WTC11 (cell line): ENCODE measurements at regions not wholly inside any gene's neighbourhood (a gene's known extent, or its start where the extent isn't known, plus 50 kb on each side); places are given as distances from the start of the nearest gene placed in this dataset.

Source experiments
- ATAC-seq: fragments of 200-7000 bp; cut with Tn5 transposase; 2 replicates; pipeline ENCODE4 v1.10.0; 2021; ENCODE audit warnings: mild to moderate bottlenecking, moderate library complexity
- CTCF ChIA-PET: fragments of 300-600 bp; sonication (Branson Sonifier 250); formaldehyde crosslinking; loops from one replicate; lab custom pipeline; 2021; ENCODE audit warnings: antibody characterized with exemption; lab: Charles Lee
- POLR2A ChIA-PET: fragments of 350-600 bp; sonication (Branson Sonifier 250); formaldehyde crosslinking; loops from one replicate; lab custom pipeline; 2021; ENCODE audit warnings: antibody characterized with exemption; lab: Charles Lee
- DNase-seq: peaks from one replicate; pipeline ENCODE4 v3.0.0; 2021; ENCODE audit warnings: low spot score
- H3K27ac Mint-ChIP-seq: 2 replicates; pipeline ENCODE4 v1.8.0; 2021; ENCODE audit warnings: mixed read lengths
- H3K27me3 Mint-ChIP-seq: 2 replicates; pipeline ENCODE4 v1.8.0; 2021; ENCODE audit warnings: low read depth, mild to moderate bottlenecking, moderate library complexity, mixed read lengths
- H3K36me3 Mint-ChIP-seq: 2 replicates; pipeline ENCODE4 v1.8.0; 2021; ENCODE audit warnings: mixed read lengths
- H3K4me1 Mint-ChIP-seq: 2 replicates; pipeline ENCODE4 v1.8.0; 2022; ENCODE audit warnings: mixed read lengths
- H3K4me3 Mint-ChIP-seq: 2 replicates; pipeline ENCODE4 v1.8.0; 2021; ENCODE audit warnings: mild to moderate bottlenecking, moderate library complexity, mixed read lengths
- H3K9me3 Mint-ChIP-seq: 2 replicates; pipeline ENCODE4 v1.8.0; 2021; ENCODE audit warnings: mixed read lengths
- ELF4 ChIP-seq: sonication (generic); formaldehyde crosslinking; IDR thresholded peaks from 2 replicates; pipeline ENCODE4 v1.8.1; 2022; ENCODE audit warnings: low read depth, mild to moderate bottlenecking, moderate library complexity, missing genetic modification reagents
- GABPB1 ChIP-seq: sonication (generic); formaldehyde crosslinking; IDR thresholded peaks from 2 replicates; pipeline ENCODE4 v1.8.1; 2023; ENCODE audit warnings: mild to moderate bottlenecking, missing genetic modification reagents
- MXD4 ChIP-seq: fragments of 250-450 bp; sonication (Bioruptor Pico); IDR thresholded peaks from 2 replicates; pipeline ENCODE4 v1.8.0; 2021; ENCODE audit warnings: mild to moderate bottlenecking, moderate library complexity, borderline replicate concordance
- MYBL2 ChIP-seq: sonication (generic); formaldehyde crosslinking; IDR thresholded peaks from 2 replicates; pipeline ENCODE4 v1.8.1; 2023; ENCODE audit warnings: mild to moderate bottlenecking, moderate library complexity, missing genetic modification reagents
- NFATC4 ChIP-seq: fragments of 250-450 bp; sonication (Bioruptor Pico); IDR thresholded peaks from 2 replicates; pipeline ENCODE4 v1.9.0; 2021; ENCODE audit warnings: mild to moderate bottlenecking
- NFYB ChIP-seq: sonication (generic); formaldehyde crosslinking; conservative IDR thresholded peaks from 2 replicates; pipeline ENCODE4 v1.8.0; 2022; ENCODE audit warnings: low read depth, missing genetic modification reagents
- NR1H2 ChIP-seq: sonication (generic); formaldehyde crosslinking; IDR thresholded peaks from 2 replicates; pipeline ENCODE4 v1.9.0; 2021; ENCODE audit warnings: mild to moderate bottlenecking, moderate library complexity, missing genetic modification reagents
- SMAD4 ChIP-seq: sonication (generic); formaldehyde crosslinking; IDR thresholded peaks from 2 replicates; pipeline ENCODE4 v1.8.0; 2022; ENCODE audit warnings: mild to moderate bottlenecking, missing genetic modification reagents
- SP1 ChIP-seq: sonication (generic); formaldehyde crosslinking; conservative IDR thresholded peaks from 2 replicates; pipeline ENCODE4 v1.8.1; 2022; ENCODE audit warnings: missing genetic modification reagents
- TEAD1 ChIP-seq: sonication (generic); formaldehyde crosslinking; IDR thresholded peaks from 2 replicates; pipeline ENCODE4 v1.8.0; 2022; ENCODE audit warnings: mild to moderate bottlenecking, missing genetic modification reagents
- TP53 ChIP-seq: sonication (generic); formaldehyde crosslinking; IDR thresholded peaks from 2 replicates; pipeline ENCODE4 v1.8.1; 2023; ENCODE audit warnings: mild to moderate bottlenecking, missing genetic modification reagents
- ZBTB21 ChIP-seq: sonication (generic); formaldehyde crosslinking; IDR thresholded peaks from 2 replicates; pipeline ENCODE4 v1.8.1; 2023; ENCODE audit warnings: mild to moderate bottlenecking, missing genetic modification reagents, borderline replicate concordance
- ZNF263 ChIP-seq: sonication (generic); formaldehyde crosslinking; IDR thresholded peaks from 2 replicates; pipeline ENCODE4 v1.8.1; 2022; ENCODE audit warnings: low read depth, mild to moderate bottlenecking, moderate library complexity, missing genetic modification reagents
- TF ChIP-seq, protein P1 (sequence below): fragments of 250-450 bp; sonication (Bioruptor Pico); IDR thresholded peaks from 2 replicates; pipeline ENCODE4 v1.9.0; 2021; ENCODE audit warnings: mild to moderate bottlenecking
- TF ChIP-seq, protein P2 (sequence below): sonication (generic); formaldehyde crosslinking; IDR thresholded peaks from 2 replicates; pipeline ENCODE4 v1.8.1; 2023; ENCODE audit warnings: mild to moderate bottlenecking, missing genetic modification reagents, moderate library complexity
- TF ChIP-seq, protein P3 (sequence below): sonication (generic); formaldehyde crosslinking; IDR thresholded peaks from 2 replicates; pipeline ENCODE4 v1.8.1; 2022; ENCODE audit warnings: mild to moderate bottlenecking, missing genetic modification reagents, moderate library complexity, borderline replicate concordance
- TF ChIP-seq, protein P4 (sequence below): sonication (generic); formaldehyde crosslinking; IDR thresholded peaks from 2 replicates; pipeline ENCODE4 v1.8.1; 2023; ENCODE audit warnings: mild to moderate bottlenecking, missing genetic modification reagents
- TF ChIP-seq, protein P5 (sequence below): fragments of 250-450 bp; sonication (Bioruptor Pico); IDR thresholded peaks from 2 replicates; pipeline ENCODE4 v2.1.2; 2022; ENCODE audit warnings: mild to moderate bottlenecking, moderate library complexity
- TF ChIP-seq, protein P6 (sequence below): sonication (generic); formaldehyde crosslinking; IDR thresholded peaks from 2 replicates; pipeline ENCODE4 v1.8.1; 2023; ENCODE audit warnings: mild to moderate bottlenecking, missing genetic modification reagents

DNA sequence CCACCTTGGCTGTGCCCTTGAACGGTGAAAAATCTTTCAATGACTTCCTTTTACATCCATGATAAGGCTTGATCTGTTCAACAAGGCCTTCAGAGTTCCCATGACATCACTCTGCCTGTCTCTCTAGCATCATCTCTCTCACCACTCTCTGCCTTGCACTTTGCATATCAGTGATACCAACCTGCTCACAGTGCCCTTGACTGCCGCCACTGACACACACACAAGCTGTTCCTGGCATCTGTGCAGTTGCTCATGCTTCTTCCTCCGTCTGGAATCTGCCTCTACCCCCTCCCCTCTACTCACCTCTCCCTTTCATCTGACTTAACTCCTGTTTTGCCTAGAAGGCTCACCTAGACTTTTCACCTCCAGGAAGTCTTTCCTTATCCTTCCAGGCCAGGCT, 79.1 kb upstream of the SEC11C start (continued):
- TF ChIP-seq, protein P1, sequence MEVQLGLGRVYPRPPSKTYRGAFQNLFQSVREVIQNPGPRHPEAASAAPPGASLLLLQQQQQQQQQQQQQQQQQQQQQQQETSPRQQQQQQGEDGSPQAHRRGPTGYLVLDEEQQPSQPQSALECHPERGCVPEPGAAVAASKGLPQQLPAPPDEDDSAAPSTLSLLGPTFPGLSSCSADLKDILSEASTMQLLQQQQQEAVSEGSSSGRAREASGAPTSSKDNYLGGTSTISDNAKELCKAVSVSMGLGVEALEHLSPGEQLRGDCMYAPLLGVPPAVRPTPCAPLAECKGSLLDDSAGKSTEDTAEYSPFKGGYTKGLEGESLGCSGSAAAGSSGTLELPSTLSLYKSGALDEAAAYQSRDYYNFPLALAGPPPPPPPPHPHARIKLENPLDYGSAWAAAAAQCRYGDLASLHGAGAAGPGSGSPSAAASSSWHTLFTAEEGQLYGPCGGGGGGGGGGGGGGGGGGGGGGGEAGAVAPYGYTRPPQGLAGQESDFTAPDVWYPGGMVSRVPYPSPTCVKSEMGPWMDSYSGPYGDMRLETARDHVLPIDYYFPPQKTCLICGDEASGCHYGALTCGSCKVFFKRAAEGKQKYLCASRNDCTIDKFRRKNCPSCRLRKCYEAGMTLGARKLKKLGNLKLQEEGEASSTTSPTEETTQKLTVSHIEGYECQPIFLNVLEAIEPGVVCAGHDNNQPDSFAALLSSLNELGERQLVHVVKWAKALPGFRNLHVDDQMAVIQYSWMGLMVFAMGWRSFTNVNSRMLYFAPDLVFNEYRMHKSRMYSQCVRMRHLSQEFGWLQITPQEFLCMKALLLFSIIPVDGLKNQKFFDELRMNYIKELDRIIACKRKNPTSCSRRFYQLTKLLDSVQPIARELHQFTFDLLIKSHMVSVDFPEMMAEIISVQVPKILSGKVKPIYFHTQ (CRISPR knock-in tag), result no peak
- TF ChIP-seq NFATC4 (CRISPR knock-in tag) (no peak), MYBL2 (CRISPR knock-in tag) (no peak), SP1 (CRISPR knock-in tag) (no peak), NFYB (CRISPR knock-in tag) (no peak)

DNA sequence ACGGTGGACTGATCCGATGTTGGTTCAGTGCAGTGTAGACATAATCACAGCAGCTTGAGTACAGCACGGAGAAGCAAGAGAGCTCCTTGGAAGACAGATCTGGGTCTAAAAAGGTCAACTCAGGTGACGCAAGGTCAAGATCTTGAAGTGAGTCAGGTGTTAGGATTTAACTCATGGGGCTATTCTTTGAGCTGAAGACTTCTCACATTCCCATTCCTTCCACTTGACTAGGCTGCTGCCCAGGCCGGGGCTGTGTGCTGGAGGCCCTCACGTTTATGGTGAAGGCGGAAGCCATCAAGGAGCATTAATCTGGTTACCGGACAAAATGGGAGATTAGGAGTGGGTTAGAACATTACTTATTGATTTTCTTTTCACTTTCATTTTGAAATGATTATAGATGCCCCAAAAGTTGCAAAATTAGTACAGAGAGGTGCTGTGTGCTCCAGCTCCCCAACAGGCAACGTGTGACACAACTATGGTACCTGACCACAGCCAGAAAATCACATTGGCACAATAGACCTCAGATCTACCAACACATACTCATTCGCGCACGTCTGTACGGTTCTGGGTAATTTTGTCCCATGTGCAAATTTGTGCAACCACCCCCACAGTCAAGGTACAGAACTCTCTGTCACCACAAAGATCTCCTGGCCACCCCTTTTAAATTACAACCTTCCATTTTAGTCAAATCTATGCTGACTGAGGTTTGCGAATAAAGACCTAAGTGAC, 77.6 kb upstream of the SEC11C start:
- CTCF ChIA-PET, result interaction anchor here (0.8 to 8.3 kb wide), 3 partner anchors 8 to 292 kb away, joined by 4 to 91 read pairs (median 8); no protein-coding TSS in a partner anchor
- TF ChIP-seq NR1H2 (CRISPR knock-in tag), result no peak
- TF ChIP-seq TP53 (CRISPR knock-in tag), result no peak
- TF ChIP-seq, protein P2, sequence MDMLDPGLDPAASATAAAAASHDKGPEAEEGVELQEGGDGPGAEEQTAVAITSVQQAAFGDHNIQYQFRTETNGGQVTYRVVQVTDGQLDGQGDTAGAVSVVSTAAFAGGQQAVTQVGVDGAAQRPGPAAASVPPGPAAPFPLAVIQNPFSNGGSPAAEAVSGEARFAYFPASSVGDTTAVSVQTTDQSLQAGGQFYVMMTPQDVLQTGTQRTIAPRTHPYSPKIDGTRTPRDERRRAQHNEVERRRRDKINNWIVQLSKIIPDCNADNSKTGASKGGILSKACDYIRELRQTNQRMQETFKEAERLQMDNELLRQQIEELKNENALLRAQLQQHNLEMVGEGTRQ, result no peak
- TF ChIP-seq SMAD4 (CRISPR knock-in tag), result no peak
- TF ChIP-seq GABPB1 (CRISPR knock-in tag), result no peak
- TF ChIP-seq, all 79 proteins: peak for 0
- DNase-seq (no peak), ATAC-seq (no peak)
- H3K4me1 Mint-ChIP-seq, result peaks cover 4% of the 10 kb centered on the region
- H3K9me3 Mint-ChIP-seq, result no peaks in the 10 kb centered on the region
- no peaks in the 10 kb centered on the region for H3K27me3 Mint-ChIP-seq
- no peaks in the 10 kb centered on the region for H3K36me3 Mint-ChIP-seq
- POLR2A ChIA-PET, result interaction anchor here (0.5 kb wide), 1 partner anchor 132 kb away, joined by 3 read pairs; no protein-coding TSS in a partner anchor
- no peak overlapping the region for H3K27ac Mint-ChIP-seq
- H3K4me3 Mint-ChIP-seq, result no peak overlapping the region

DNA sequence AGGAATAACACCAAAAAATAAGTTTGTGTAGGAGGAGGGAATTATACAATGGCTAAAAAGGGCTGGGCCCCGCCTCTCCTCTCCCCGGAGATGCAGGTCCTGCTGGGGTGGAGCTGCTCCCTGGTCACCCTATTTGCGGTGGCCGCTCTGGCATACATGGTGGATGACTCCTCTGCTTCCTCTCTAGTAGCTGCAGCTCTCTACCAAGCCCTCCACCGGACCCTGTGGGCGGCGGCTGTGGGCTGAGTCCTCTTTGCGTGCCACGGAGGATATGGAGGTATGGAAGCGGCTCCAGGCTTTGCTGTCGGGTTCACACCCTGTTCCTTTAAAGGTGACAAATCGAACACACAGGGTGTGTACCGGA, 77.1 kb upstream of the SEC11C start:
- Mint-ChIP-seq H3K9me3 (no peaks in the 10 kb centered on the region), H3K27me3 (no peaks in the 10 kb centered on the region), H3K4me1 (peaks cover 4% of the 10 kb centered on the region; the same call in 1 of the 2 replicates), H3K36me3 (no peaks in the 10 kb centered on the region), H3K4me3 (no peak overlapping the region), H3K27ac (no peak overlapping the region)
- ChIA-PET CTCF (interaction anchor here (0.8 to 8.3 kb wide), 3 partner anchors 8 to 292 kb away, joined by 4 to 91 read pairs (median 8); no protein-coding TSS in a partner anchor), POLR2A (no interaction called here)
- DNase-seq (no peak), ATAC-seq (no peak)
- TF ChIP-seq ZBTB21 (CRISPR knock-in tag) (no peak), ELF4 (no peak), TEAD1 (no peak), ZNF263 (CRISPR knock-in tag) (no peak), MXD4 (CRISPR knock-in tag) (no peak)
- TF ChIP-seq, protein P3, sequence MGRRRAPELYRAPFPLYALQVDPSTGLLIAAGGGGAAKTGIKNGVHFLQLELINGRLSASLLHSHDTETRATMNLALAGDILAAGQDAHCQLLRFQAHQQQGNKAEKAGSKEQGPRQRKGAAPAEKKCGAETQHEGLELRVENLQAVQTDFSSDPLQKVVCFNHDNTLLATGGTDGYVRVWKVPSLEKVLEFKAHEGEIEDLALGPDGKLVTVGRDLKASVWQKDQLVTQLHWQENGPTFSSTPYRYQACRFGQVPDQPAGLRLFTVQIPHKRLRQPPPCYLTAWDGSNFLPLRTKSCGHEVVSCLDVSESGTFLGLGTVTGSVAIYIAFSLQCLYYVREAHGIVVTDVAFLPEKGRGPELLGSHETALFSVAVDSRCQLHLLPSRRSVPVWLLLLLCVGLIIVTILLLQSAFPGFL (CRISPR knock-in tag), result no peak
- TF ChIP-seq, protein P4, sequence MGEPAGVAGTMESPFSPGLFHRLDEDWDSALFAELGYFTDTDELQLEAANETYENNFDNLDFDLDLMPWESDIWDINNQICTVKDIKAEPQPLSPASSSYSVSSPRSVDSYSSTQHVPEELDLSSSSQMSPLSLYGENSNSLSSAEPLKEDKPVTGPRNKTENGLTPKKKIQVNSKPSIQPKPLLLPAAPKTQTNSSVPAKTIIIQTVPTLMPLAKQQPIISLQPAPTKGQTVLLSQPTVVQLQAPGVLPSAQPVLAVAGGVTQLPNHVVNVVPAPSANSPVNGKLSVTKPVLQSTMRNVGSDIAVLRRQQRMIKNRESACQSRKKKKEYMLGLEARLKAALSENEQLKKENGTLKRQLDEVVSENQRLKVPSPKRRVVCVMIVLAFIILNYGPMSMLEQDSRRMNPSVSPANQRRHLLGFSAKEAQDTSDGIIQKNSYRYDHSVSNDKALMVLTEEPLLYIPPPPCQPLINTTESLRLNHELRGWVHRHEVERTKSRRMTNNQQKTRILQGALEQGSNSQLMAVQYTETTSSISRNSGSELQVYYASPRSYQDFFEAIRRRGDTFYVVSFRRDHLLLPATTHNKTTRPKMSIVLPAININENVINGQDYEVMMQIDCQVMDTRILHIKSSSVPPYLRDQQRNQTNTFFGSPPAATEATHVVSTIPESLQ (CRISPR knock-in tag), result no peak
- TF ChIP-seq, protein P2, result no peak
- TF ChIP-seq, protein P5, sequence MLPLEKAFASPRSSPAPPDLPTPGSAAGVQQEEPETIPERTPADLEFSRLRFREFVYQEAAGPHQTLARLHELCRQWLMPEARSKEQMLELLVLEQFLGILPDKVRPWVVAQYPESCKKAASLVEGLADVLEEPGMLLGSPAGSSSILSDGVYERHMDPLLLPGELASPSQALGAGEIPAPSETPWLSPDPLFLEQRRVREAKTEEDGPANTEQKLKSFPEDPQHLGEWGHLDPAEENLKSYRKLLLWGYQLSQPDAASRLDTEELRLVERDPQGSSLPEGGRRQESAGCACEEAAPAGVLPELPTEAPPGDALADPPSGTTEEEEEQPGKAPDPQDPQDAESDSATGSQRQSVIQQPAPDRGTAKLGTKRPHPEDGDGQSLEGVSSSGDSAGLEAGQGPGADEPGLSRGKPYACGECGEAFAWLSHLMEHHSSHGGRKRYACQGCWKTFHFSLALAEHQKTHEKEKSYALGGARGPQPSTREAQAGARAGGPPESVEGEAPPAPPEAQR, result no peak
- TF ChIP-seq, protein P6, sequence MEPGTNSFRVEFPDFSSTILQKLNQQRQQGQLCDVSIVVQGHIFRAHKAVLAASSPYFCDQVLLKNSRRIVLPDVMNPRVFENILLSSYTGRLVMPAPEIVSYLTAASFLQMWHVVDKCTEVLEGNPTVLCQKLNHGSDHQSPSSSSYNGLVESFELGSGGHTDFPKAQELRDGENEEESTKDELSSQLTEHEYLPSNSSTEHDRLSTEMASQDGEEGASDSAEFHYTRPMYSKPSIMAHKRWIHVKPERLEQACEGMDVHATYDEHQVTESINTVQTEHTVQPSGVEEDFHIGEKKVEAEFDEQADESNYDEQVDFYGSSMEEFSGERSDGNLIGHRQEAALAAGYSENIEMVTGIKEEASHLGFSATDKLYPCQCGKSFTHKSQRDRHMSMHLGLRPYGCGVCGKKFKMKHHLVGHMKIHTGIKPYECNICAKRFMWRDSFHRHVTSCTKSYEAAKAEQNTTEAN, result no peak
